ENCODE measurements at regions not wholly inside any gene's neighbourhood (a gene's known extent, or its start where the extent isn't known, plus 50 kb on each side); places are given as distances from the start of the nearest gene placed in this dataset.

DNA sequence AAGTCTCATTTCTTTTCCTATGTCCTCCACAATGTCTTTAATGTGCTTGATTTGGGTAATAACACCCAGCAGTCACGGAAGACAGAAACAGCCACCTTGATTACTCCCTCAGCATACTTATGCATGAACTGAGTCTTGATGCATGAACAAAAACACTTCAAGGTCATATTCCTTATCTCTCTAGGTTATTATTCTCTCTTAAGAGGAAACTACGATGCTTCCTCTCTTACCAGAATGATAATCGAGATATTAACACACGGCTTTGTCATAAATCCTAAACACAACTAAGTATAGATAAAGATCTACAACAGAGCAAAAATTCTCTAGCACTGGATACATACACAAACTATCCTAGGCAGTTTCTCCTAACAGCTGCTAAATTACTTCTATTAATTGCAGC lies 583.5 kb upstream of the ATP2B1 start:
- TF ChIP-seq, protein P1, sequence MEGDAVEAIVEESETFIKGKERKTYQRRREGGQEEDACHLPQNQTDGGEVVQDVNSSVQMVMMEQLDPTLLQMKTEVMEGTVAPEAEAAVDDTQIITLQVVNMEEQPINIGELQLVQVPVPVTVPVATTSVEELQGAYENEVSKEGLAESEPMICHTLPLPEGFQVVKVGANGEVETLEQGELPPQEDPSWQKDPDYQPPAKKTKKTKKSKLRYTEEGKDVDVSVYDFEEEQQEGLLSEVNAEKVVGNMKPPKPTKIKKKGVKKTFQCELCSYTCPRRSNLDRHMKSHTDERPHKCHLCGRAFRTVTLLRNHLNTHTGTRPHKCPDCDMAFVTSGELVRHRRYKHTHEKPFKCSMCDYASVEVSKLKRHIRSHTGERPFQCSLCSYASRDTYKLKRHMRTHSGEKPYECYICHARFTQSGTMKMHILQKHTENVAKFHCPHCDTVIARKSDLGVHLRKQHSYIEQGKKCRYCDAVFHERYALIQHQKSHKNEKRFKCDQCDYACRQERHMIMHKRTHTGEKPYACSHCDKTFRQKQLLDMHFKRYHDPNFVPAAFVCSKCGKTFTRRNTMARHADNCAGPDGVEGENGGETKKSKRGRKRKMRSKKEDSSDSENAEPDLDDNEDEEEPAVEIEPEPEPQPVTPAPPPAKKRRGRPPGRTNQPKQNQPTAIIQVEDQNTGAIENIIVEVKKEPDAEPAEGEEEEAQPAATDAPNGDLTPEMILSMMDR (conservative IDR thresholded peaks at IDR 0.05; ENCODE audit: low read depth, low read length), result no peak
- H3K4me3 ChIP-seq (ENCODE audit: low read depth, low read length), result no peak overlapping the region
- DNase-seq (ENCODE audit: low read depth), result no peak

DNA sequence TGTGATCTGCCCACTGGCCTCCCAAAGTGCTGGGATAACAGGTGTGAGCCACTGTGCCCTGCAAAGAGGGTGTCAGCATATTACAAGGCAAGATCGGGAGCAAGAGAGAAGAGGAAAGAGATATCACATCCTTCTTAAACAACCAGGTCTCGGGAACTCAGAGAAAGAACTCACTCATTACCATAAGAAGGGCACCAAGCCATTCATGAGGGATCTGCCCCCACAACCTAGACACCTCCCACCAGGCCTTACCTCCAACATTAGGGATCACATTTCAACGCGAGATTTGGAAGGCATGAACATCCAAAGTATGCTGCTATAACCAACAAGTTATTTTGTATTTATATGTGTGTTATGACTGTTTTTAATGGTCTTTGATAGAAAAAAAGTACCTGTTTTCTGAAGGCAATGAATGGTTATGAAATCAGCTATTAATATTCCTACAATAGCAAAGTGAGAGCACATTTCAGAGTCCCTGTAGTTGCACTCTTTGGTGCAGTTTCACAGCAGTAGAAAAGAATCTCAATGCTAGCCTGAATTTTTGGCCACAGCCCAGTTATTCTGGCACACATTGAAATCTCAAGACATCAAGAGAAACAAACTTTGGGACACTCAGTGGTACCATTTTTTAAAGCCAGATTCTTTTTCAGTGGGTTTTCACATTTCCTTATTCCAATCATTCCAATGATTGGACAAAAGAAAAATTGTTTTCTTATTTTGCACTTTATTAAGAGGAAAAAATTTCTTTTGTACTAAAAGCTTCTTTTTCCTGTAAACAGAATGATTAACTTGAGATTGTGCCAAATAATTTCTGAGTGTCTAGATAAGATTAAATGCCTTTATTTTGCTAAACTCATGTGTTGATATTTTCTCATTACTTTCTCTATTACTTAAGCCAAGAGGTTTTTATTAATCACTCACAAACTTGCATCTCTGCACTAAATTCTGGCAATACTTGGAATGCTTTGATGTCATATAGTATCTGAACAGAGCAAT lies 582.6 kb upstream of the ATP2B1 start:
- TF ChIP-seq, protein P1 (conservative IDR thresholded peaks at IDR 0.05; ENCODE audit: low read depth, low read length), result no peak
- H3K4me3 ChIP-seq (ENCODE audit: low read depth, low read length), result no peak overlapping the region
- DNase-seq (ENCODE audit: low read depth), result no peak

DNA sequence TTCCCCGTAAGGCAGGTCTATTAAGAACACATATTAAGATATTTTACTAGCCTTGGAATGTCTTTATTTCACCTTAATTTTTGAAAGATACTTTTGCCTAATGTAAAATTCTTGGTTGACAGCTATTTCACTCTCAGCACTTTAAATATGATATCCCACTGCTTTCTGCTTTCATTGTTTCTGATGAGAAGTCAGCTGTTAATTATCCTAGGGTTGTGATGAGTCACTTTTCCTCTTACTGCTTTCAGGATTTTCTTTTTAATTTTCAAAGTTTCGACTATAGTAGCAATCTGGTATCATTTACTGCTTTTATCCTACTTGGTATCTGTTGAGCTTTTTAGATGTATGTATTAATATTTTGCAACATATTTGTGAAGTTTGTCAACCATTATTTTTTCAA lies 578.9 kb upstream of the ATP2B1 start:
- TF ChIP-seq, protein P1 (conservative IDR thresholded peaks at IDR 0.05; ENCODE audit: low read depth, low read length), result no peak
- DNase-seq (ENCODE audit: low read depth), result no peak
- H3K4me3 ChIP-seq (ENCODE audit: low read depth, low read length), result no peak overlapping the region

DNA sequence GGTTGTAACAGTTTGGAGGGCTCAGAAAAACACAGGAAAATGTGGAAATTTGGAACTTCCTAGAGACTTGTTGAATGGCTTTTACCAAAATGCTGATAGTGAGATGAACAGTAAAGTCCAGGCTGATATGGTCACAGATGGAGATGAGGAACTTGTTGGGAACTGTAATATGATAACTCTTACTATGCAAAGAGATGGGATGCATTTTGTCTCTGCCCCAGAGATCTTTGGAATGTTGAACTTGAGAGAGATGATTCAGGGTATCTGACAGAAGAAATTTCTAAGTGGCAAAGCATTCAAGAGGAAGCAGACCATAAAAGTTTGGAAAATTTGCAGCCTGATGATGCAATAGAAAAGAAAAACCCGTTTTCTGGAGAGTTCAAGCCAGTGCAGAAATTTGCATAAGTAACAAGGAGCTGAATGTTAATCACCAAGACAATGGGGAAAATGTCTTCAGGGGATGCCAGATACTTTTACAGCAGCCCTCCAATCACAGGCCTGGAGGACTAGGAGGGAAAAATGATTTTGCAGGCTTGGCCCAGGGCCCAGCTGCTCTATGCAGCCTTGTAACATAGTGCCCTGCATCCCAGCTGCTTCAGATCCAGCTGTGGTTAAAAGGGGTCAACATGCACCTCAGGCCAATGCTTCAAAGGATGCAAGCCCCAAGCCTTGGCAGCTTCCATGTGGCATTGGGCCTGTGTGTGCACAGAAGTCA lies 572.7 kb upstream of the ATP2B1 start:
- TF ChIP-seq, protein P1 (conservative IDR thresholded peaks at IDR 0.05; ENCODE audit: low read depth, low read length), result no peak
- DNase-seq (ENCODE audit: low read depth), result no peak
- no peak overlapping the region for H3K4me3 ChIP-seq (ENCODE audit: low read depth, low read length)

DNA sequence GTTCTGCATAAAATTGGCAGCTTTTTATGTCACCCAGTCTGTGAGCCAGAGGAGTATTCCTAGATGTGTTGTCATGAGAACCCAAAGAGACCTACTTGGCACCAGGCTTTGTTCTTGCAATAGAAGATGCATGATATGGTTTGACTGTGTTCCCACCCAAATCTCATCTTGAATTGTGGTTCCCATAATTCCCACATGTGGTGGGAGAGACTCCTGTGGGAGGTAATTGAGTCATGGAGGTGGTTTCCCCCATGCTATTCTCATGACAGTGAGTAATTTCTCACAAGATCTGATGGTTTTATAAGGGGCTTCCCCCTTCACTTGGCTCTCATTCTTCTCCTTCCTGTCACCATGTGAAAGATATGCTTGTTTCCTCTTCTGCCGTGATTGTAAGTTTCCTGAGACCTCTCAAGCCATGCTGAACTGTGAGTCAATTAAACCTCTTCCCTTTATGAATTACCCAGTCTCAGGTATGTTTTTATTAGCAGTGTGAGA lies 572.0 kb upstream of the ATP2B1 start:
- H3K4me3 ChIP-seq (ENCODE audit: low read depth, low read length), result no peak overlapping the region
- no peak for DNase-seq (ENCODE audit: low read depth)
- TF ChIP-seq, protein P1 (conservative IDR thresholded peaks at IDR 0.05; ENCODE audit: low read depth, low read length), result no peak

DNA sequence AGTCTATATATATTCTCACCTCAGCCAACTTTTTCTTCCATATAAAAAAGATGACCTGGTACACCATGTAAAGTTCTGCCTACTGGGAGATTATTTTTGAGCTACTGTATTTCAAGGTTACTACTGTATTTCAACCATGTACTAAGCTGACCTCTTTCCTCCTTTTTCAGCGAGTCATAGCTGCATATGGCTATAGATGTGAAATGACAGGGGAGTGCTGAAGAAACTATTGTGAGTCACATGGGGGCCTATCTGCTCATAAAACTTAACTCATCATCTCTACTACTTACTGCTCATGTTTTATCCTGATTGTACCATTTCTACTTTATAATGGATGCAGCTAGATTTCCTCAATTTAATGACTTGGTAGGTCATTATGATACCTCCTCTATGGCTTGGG lies 571.4 kb upstream of the ATP2B1 start:
- no peak overlapping the region for H3K4me3 ChIP-seq (ENCODE audit: low read depth, low read length)
- no peak for DNase-seq (ENCODE audit: low read depth)
- TF ChIP-seq, protein P1 (conservative IDR thresholded peaks at IDR 0.05; ENCODE audit: low read depth, low read length), result no peak

Measured in epithelial cell of proximal tubule (primary cell).